Hepatocyte (in vitro differentiated cells): ENCODE measurements at regions not wholly inside any gene's neighbourhood (a gene's known extent, or its start where the extent isn't known, plus 50 kb on each side); places are given as distances from the start of the nearest gene placed in this dataset.

Experiments
- EZH2 ChIP-seq: fragments of 200-600 bp; sonication (generic); IDR thresholded peaks from 2 replicates; pipeline ENCODE4 v1.6.1; 2016; ENCODE audit warnings: antibody characterized with exemption, mild to moderate bottlenecking, borderline replicate concordance
- EZH2phosphoT487 ChIP-seq: fragments of 200-600 bp; sonication (generic); IDR thresholded peaks from one replicate; pipeline ENCODE4 v1.6.1; 2018; ENCODE audit warnings: antibody characterized with exemption, mild to moderate bottlenecking, low read depth, moderate library complexity; ENCODE audit not compliant: unreplicated experiment, severe bottlenecking
- TF ChIP-seq, protein P1 (sequence below): fragments of 200-600 bp; sonication (generic); IDR thresholded peaks from 2 replicates; pipeline ENCODE4 v1.5.1; 2016; ENCODE audit warnings: antibody characterized with exemption, mild to moderate bottlenecking; ENCODE audit not compliant: poor library complexity

DNA sequence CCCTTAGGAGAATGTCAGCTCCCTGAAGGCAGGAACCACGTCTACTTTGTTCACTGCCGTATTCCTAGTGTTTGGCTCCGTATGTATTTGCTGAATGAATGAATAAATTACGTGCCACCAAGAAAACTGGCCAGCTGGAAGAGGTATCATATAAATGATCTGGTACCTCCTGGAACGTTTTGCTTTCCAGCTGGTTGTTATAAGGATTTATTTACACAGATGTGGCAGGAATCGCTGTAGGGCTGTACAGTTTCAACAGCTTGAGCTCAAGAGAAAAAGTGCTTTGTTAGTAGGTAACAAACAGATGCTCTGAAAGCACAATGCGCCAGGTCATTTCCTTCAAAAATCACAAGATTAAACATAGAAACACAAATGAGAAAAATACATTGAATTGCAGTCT, 108.8 kb upstream of the ATP2B2 start:
- TF ChIP-seq, protein P1, sequence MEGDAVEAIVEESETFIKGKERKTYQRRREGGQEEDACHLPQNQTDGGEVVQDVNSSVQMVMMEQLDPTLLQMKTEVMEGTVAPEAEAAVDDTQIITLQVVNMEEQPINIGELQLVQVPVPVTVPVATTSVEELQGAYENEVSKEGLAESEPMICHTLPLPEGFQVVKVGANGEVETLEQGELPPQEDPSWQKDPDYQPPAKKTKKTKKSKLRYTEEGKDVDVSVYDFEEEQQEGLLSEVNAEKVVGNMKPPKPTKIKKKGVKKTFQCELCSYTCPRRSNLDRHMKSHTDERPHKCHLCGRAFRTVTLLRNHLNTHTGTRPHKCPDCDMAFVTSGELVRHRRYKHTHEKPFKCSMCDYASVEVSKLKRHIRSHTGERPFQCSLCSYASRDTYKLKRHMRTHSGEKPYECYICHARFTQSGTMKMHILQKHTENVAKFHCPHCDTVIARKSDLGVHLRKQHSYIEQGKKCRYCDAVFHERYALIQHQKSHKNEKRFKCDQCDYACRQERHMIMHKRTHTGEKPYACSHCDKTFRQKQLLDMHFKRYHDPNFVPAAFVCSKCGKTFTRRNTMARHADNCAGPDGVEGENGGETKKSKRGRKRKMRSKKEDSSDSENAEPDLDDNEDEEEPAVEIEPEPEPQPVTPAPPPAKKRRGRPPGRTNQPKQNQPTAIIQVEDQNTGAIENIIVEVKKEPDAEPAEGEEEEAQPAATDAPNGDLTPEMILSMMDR = no peak
- TF ChIP-seq EZH2 (no peak), EZH2phosphoT487 (no peak)
